GM12891 (cell line): ENCODE measurements at regions not wholly inside any gene's neighbourhood (a gene's known extent, or its start where the extent isn't known, plus 50 kb on each side); places are given as distances from the start of the nearest gene placed in this dataset.

ENCODE experiments used
- POLR2A ChIP-seq: IDR thresholded peaks from 2 replicates; pipeline ENCODE4 v1.6.1; 2011; ENCODE audit warnings: low read depth, low read length, control low read depth
- POLR2AphosphoS5 ChIP-seq: IDR thresholded peaks from 2 replicates; pipeline ENCODE4 v1.6.1; 2011; ENCODE audit warnings: low read depth, low read length, control low read depth
- POU2F2 ChIP-seq: IDR thresholded peaks from 2 replicates; pipeline ENCODE4 v1.6.1; 2011; ENCODE audit warnings: low read depth, mild to moderate bottlenecking, control low read depth, low read length, moderate library complexity
- TAF1 ChIP-seq: IDR thresholded peaks from 2 replicates; pipeline ENCODE4 v1.6.1; 2011; ENCODE audit warnings: low read depth, low read length, control low read depth

- TF ChIP-seq POLR2A (no peak), TAF1 (no peak), POLR2AphosphoS5 (no peak), POU2F2 (no peak)
Measured at GRCh38 chr18:75681538-75682115, 254.1 kb upstream of the SMIM21 start.
